Medulla oblongata (tissue), 1 donor: ENCODE measurements at regions not wholly inside any gene's neighbourhood (a gene's known extent, or its start where the extent isn't known, plus 50 kb on each side); places are given as distances from the start of the nearest gene placed in this dataset.
"Not testable (repeated sequence)": the region's sequence is repeated elsewhere in the genome, so short reads cannot be mapped to it uniquely, and the experiment has no call there.

Experiments
- DNase-seq: peaks from one replicate; pipeline ENCODE4 v3.0.0-alpha.2; 2015; ENCODE audit errors: extremely low spot score

- peak; percentile 79 for DNase-seq
Observed at GRCh38 chr14:34098045-34098984, 147.4 kb upstream of the EGLN3 start.

- no peak for DNase-seq
Observed at GRCh38 chr14:34097644-34098043, 146.8 kb upstream of the EGLN3 start.

GRCh38 chr14:34094384-34094783 is 143.5 kb upstream of the EGLN3 start:
- DNase-seq = no peak

GRCh38 chr14:34093883-34094282 is 143.0 kb upstream of the EGLN3 start:
- no peak for DNase-seq

GRCh38 chr14:34090451-34090850 is 139.6 kb upstream of the EGLN3 start:
- DNase-seq = no peak

- no peak for DNase-seq
Observed at GRCh38 chr14:34088914-34089313, 138.0 kb upstream of the EGLN3 start.

GRCh38 chr14:34087571-34087970 is 136.7 kb upstream of the EGLN3 start:
- no peak for DNase-seq

- DNase-seq = no peak
Observed at GRCh38 chr14:34086223-34086757, 135.4 kb upstream of the EGLN3 start.

- DNase-seq = no peak
Observed at GRCh38 chr14:34085695-34086094, 134.8 kb upstream of the EGLN3 start.

GRCh38 chr14:34081576-34082136 is 130.8 kb upstream of the EGLN3 start:
- no peak for DNase-seq

- DNase-seq = no peak
Observed at GRCh38 chr14:34081101-34081575, 130.3 kb upstream of the EGLN3 start.

- not testable (repeated sequence) for DNase-seq
Observed at GRCh38 chr14:34079643-34080042, 128.8 kb upstream of the EGLN3 start.

GRCh38 chr14:34078117-34078743 is 127.4 kb upstream of the EGLN3 start:
- peak; percentile 69 for DNase-seq

- no peak for DNase-seq
Observed at GRCh38 chr14:34075826-34076225, 125.0 kb upstream of the EGLN3 start.

- no peak for DNase-seq
Observed at GRCh38 chr14:34075042-34075744, 124.3 kb upstream of the EGLN3 start.

- DNase-seq = no peak
Observed at GRCh38 chr14:34072921-34073320, 122.0 kb upstream of the EGLN3 start.

GRCh38 chr14:34072401-34072800 is 121.5 kb upstream of the EGLN3 start:
- DNase-seq = no peak

GRCh38 chr14:34070917-34071407 is 120.1 kb upstream of the EGLN3 start:
- no peak for DNase-seq

- no peak for DNase-seq
Observed at GRCh38 chr14:34069854-34070582, 119.1 kb upstream of the EGLN3 start.

GRCh38 chr14:34067587-34067986 is 116.7 kb upstream of the EGLN3 start:
- no peak for DNase-seq
